ENCODE measurements at regions not wholly inside any gene's neighbourhood (a gene's known extent, or its start where the extent isn't known, plus 50 kb on each side); places are given as distances from the start of the nearest gene placed in this dataset.

DNA sequence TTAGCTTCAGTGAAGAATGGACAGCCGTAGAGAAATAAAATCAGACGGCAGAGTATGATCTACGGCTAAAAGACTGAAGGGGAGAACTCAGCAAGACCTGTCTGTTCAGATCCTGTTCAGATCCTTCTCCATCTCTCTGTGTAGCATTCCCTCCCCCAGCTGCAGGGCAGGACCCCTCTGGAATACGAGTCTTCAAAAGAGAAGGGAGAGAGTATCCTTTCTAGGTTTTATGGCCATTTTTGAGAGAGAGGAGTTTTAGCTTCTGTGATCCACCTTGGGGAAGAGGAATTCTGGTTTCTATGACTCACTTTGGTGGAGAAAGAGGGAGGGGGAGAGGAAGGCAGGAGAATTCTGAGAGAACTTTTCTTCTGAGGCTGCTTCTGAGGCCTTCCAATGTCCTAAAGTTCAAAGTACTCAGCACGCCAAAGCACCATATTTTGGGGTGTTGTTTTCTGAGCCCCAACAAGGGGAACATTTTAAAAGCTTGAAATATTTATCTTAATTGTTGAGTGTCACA is 194.4 kb upstream of the TLE4 start:
- no peaks in the 10 kb centered on the region for H3K4me1 ChIP-seq
- intact Hi-C loops (cut with DNase I; ENCODE audit: low total_unique reads) (no loop called here), in situ Hi-C loops (cut with MboI; ENCODE audit: low pct_ligation_motif_present in 1 of 4, low pct_unique_long_range_greater_than_20kb in 1 of 4, low sequenced_read_pairs in 3 of 4) (no loop called here)
- no peak overlapping the region for H3K27ac ChIP-seq
- peaks cover 0 to 7% of the 10 kb centered on the region in 2 donors for H3K9me3 ChIP-seq
- 88 to 89% methylated on average over 5 of the region's 5 CpGs for WGBS, 2 donors (ENCODE audit: low coverage in 1 of 2)
- H3K36me3 ChIP-seq: no peaks in the 10 kb centered on the region
- no peaks in the 10 kb centered on the region for H3K27me3 ChIP-seq
- DNase-seq: no peak
- H3K4me3 ChIP-seq: no peak overlapping the region
- TF ChIP-seq POLR2A (IDR thresholded peaks at IDR 0.05) (no peak), POLR2AphosphoS5 (IDR thresholded peaks at IDR 0.05) (no peak), EP300 (IDR thresholded peaks at IDR 0.05; ENCODE audit: low read depth) (no peak)
- TF ChIP-seq, protein P1, sequence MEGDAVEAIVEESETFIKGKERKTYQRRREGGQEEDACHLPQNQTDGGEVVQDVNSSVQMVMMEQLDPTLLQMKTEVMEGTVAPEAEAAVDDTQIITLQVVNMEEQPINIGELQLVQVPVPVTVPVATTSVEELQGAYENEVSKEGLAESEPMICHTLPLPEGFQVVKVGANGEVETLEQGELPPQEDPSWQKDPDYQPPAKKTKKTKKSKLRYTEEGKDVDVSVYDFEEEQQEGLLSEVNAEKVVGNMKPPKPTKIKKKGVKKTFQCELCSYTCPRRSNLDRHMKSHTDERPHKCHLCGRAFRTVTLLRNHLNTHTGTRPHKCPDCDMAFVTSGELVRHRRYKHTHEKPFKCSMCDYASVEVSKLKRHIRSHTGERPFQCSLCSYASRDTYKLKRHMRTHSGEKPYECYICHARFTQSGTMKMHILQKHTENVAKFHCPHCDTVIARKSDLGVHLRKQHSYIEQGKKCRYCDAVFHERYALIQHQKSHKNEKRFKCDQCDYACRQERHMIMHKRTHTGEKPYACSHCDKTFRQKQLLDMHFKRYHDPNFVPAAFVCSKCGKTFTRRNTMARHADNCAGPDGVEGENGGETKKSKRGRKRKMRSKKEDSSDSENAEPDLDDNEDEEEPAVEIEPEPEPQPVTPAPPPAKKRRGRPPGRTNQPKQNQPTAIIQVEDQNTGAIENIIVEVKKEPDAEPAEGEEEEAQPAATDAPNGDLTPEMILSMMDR (IDR thresholded peaks at IDR 0.05): no peak

DNA sequence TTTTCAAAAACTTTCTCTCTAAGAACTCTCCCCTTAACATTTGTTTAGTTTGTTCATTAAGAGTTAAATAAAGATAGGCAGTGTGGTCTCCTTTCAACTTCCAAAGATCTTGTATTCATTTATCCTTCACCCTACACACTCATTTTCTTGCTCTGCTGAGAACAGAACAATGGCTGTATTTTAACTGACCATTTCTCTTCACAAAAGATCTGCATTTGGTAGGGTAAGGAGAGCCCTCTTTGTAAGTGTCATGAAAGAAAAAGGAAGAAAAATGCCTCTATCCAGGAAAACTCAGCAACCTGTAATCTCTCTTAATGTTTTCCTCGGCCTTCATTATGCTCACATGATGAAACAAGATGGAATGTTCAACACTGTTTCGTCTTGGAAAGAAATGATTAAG is 193.7 kb upstream of the TLE4 start:
- in situ Hi-C loops (cut with MboI; ENCODE audit: low pct_ligation_motif_present in 1 of 4, low pct_unique_long_range_greater_than_20kb in 1 of 4, low sequenced_read_pairs in 3 of 4): no loop called here
- TF ChIP-seq, protein P1 (IDR thresholded peaks at IDR 0.05): no peak
- no peak for TF ChIP-seq POLR2A (IDR thresholded peaks at IDR 0.05)
- no peak for TF ChIP-seq EP300 (IDR thresholded peaks at IDR 0.05; ENCODE audit: low read depth)
- TF ChIP-seq POLR2AphosphoS5 (IDR thresholded peaks at IDR 0.05): no peak
- WGBS, 2 donors (ENCODE audit: low coverage in 1 of 2): 66 to 76% methylated on average over 2 of the region's 2 CpGs
- Histone ChIP-seq H3K4me3 (no peak overlapping the region), H3K4me1 (no peaks in the 10 kb centered on the region), H3K27me3 (no peaks in the 10 kb centered on the region), H3K9me3 (peaks cover 0 to 7% of the 10 kb centered on the region in 2 donors), H3K27ac (no peak overlapping the region), H3K36me3 (no peaks in the 10 kb centered on the region)
- no peak for DNase-seq
- intact Hi-C loops (cut with DNase I; ENCODE audit: low total_unique reads): no loop called here

DNA sequence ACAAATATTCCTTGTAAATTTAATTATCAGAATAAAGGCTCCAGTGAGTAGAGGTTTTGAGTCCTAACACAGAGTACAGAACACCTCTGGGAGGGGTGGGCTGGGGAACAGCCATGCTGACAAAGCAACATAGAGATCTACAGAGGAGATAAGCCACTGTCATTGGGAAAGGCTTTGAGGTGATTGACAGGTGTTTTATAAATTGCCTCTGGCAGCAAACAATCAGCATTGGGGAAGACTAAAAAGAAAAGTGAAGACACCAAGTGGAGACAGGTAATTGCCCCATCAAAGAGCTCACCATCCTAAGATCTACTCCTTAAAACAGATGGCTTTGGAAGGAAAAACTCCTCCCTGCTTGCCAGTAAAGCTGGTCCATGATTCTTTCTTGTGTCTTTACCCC is 189.7 kb upstream of the TLE4 start:
- TF ChIP-seq POLR2AphosphoS5 (IDR thresholded peaks at IDR 0.05): no peak
- TF ChIP-seq, protein P1 (IDR thresholded peaks at IDR 0.05): no peak
- TF ChIP-seq EP300 (IDR thresholded peaks at IDR 0.05; ENCODE audit: low read depth): no peak
- TF ChIP-seq POLR2A (IDR thresholded peaks at IDR 0.05): no peak
- H3K36me3 ChIP-seq: no peaks in the 10 kb centered on the region
- in situ Hi-C loops (cut with MboI; ENCODE audit: low pct_ligation_motif_present in 1 of 4, low pct_unique_long_range_greater_than_20kb in 1 of 4, low sequenced_read_pairs in 3 of 4): no loop called here
- no peaks in the 10 kb centered on the region for H3K4me1 ChIP-seq
- H3K4me3 ChIP-seq: no peak overlapping the region
- H3K27me3 ChIP-seq: no peaks in the 10 kb centered on the region
- intact Hi-C loops (cut with DNase I; ENCODE audit: low total_unique reads): no loop called here
- peaks cover 0 to 7% of the 10 kb centered on the region in 2 donors for H3K9me3 ChIP-seq
- no peak for DNase-seq
- H3K27ac ChIP-seq: no peak overlapping the region

- no peak for DNase-seq
- 26 to 83% methylated on average over 1 to 2 of the region's 2 CpGs for WGBS, 2 donors (ENCODE audit: low coverage in 1 of 2)
- in situ Hi-C loops (cut with MboI; ENCODE audit: low pct_ligation_motif_present in 1 of 4, low pct_unique_long_range_greater_than_20kb in 1 of 4, low sequenced_read_pairs in 3 of 4): no loop called here
- H3K9me3 ChIP-seq: peaks cover 0 to 7% of the 10 kb centered on the region in 2 donors
- H3K4me3 ChIP-seq: no peak overlapping the region
- no peaks in the 10 kb centered on the region for H3K27me3 ChIP-seq
- no peaks in the 10 kb centered on the region for H3K4me1 ChIP-seq
- no peak overlapping the region for H3K27ac ChIP-seq
- TF ChIP-seq, protein P1 (IDR thresholded peaks at IDR 0.05): no peak
- TF ChIP-seq POLR2A (IDR thresholded peaks at IDR 0.05) (no peak), POLR2AphosphoS5 (IDR thresholded peaks at IDR 0.05) (no peak), EP300 (IDR thresholded peaks at IDR 0.05; ENCODE audit: low read depth) (no peak)
- intact Hi-C loops (cut with DNase I; ENCODE audit: low total_unique reads): no loop called here
- H3K36me3 ChIP-seq: no peaks in the 10 kb centered on the region
Measured at GRCh38 chr9:79382458-79382857, 189.3 kb upstream of the TLE4 start.

Measured in transverse colon (tissue), 4 donors.